GM18870 (cell line): ENCODE measurements at regions not wholly inside any gene's neighbourhood (a gene's known extent, or its start where the extent isn't known, plus 50 kb on each side); places are given as distances from the start of the nearest gene placed in this dataset.
"Not testable (repeated sequence)": the region's sequence is repeated elsewhere in the genome, so short reads cannot be mapped to it uniquely, and the experiment has no call there.

ENCODE experiments used
- ATAC-seq: cut with Tn5 transposase; IDR thresholded peaks from one replicate; pipeline ENCODE4 v1.9.1; 2021; ENCODE audit warnings: moderate library complexity; ENCODE audit not compliant: unreplicated experiment

GRCh38 chr9:102740578-102740977, 254.6 kb upstream of the CYLC2 start:
- no peak for ATAC-seq

DNA sequence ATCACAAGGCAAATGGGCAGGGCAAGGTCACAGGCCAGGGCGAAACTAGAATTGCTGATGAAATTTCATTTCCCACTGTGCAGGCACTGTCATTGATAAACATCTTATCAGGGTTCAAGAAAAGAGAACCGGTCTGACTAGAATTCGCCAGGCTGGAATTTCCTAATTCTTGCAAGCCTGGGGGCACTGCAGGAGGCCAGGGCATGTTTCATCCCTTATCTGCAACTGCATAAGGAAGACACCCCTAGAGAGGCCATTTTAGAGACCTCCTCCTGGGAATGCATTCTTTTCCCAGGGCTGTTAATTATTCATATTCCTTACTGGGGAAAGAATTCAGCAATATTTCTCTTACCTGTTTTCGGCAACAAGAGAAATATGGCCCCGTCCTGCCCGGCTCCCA, 266.2 kb upstream of the CYLC2 start:
- ATAC-seq = no peak

DNA sequence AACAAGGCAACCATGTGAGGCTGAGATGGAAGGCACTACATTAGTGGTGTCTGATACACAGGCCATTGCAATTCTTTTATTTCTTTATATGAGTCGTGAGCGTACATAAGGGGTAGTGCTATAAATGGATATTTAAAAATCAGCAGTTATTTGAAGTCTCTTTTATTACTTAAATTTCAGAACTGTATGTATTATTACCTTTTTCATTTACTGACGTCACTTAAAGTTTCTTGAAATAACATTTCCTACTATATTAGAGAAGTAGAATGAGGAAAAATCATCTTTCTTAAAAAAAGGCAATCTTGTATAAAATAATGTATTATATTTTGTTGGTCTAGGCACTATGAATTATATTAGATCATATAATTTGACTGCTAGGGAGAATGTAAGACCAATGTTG, 280.9 kb upstream of the CYLC2 start:
- no peak for ATAC-seq

- ATAC-seq = not testable (repeated sequence)
Observed at GRCh38 chr9:102712910-102713309, 282.2 kb upstream of the CYLC2 start.

- ATAC-seq = no peak
Observed at GRCh38 chr9:102700936-102701335, 294.2 kb upstream of the CYLC2 start.

DNA sequence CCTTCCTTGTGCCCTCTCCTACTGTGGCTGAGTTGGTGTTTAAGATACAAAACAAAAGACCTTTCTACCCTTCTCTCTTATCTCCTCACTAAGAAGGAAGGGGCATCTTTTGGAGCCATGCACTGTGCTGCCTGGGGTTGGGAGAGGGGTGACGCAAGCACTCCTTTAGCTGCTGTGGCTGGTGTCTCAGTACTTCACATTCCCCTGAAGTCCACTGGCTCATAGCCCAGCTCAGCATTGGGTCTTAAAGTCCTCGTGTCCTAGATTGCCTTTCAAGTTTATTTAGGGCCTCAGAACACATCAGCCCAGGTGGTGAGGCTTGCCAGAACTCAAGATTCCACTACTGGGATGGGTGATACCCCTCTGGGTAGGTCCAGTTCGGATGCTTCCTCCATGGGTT, 325.9 kb upstream of the CYLC2 start:
- ATAC-seq = no peak

- no peak for ATAC-seq
Observed at GRCh38 chr9:102652471-102652870, 342.7 kb upstream of the CYLC2 start.

GRCh38 chr9:102650896-102651295, 344.2 kb upstream of the CYLC2 start:
- ATAC-seq = no peak

- ATAC-seq = no peak
Observed at GRCh38 chr9:102642651-102643050, 352.5 kb upstream of the CYLC2 start.

GRCh38 chr9:102631559-102631958, 363.6 kb upstream of the CYLC2 start:
- no peak for ATAC-seq

- no peak for ATAC-seq
Observed at GRCh38 chr9:102609461-102609860, 385.7 kb upstream of the CYLC2 start.

- ATAC-seq = not testable (repeated sequence)
Observed at GRCh38 chr9:102603198-102604195, 391.6 kb upstream of the CYLC2 start.

GRCh38 chr9:102594241-102594640, 400.9 kb upstream of the CYLC2 start:
- no peak for ATAC-seq

- ATAC-seq = no peak
Observed at GRCh38 chr9:102587281-102587680, 407.9 kb upstream of the CYLC2 start.

- ATAC-seq = no peak
Observed at GRCh38 chr9:102569436-102569835, 425.7 kb upstream of the CYLC2 start.

GRCh38 chr9:102551346-102551745, 443.8 kb upstream of the CYLC2 start:
- no peak for ATAC-seq

DNA sequence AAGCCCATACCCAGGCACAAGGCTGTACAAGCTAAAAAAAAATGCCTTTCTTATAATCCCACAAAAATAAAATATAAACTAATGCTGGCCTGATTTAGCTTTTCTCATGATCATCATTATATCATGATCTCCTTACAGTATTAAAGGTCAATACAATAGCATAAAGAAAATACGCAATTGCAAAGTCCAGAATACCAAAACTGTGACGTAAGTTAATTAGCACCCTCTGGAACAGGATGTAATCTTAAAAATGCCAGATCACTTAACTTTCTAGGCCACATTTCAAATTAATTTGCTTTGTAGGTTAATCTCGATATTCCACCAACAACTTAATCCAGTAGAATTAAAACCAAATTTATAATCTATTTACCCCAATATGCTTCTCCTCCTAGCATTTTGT, 444.2 kb upstream of the CYLC2 start:
- ATAC-seq = no peak

DNA sequence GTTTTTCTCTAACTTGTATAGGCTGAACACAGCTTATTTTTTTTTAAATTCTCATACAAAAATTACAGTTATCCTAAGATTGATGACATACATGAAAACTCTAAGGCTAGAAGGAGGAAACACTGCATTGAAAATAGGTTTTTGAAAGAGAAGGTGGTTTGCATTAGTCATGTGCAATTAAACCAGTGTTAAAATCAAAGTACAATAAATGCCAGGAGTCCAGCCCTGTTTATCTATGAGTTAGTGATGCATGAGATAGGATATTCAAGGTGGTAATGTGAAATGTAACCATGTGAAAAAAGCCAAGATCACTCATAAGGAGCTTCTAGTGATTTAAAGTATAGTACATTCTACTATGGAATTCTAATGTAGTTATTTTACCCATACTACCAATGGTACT, 444.9 kb upstream of the CYLC2 start:
- no peak for ATAC-seq

DNA sequence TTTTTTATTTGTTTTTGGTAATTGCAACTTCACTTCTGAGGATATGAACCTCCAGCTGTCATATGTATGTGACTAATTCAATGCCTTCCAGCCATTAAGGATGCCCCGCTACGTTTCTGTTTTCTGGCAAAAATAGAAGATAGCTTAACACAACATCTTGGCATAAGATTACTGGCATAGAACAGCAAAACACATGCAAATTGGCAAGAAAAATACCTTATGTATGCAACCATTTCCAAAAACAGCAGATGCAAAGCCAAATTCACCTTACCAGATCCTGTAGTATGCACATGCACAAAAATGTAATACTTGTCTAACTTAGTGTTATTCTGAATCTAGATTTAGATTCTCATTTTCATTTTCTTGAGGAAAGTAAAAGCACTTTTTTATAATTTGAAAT, 461.1 kb upstream of the CYLC2 start:
- no peak for ATAC-seq

- no peak for ATAC-seq
Observed at GRCh38 chr9:102521097-102521755, 473.9 kb upstream of the CYLC2 start.

DNA sequence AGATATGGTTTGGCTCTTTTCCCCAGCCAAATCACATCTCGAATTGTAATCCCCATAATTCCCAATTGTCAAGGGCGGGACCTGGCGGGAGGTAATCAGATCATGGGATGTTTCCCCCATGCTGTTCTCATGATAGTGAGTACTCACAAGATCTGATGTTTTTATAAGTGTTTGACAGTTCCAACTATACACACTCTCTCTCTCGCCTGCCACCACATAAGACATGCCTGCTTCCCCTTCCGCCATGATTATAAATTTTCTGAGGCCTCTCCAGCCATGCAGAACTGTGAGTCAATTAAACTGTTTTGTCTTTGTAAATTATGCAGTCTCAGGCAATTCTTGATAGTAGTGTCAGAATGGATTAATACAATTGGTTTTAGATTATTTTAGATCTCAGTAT, 475.7 kb upstream of the CYLC2 start:
- no peak for ATAC-seq

DNA sequence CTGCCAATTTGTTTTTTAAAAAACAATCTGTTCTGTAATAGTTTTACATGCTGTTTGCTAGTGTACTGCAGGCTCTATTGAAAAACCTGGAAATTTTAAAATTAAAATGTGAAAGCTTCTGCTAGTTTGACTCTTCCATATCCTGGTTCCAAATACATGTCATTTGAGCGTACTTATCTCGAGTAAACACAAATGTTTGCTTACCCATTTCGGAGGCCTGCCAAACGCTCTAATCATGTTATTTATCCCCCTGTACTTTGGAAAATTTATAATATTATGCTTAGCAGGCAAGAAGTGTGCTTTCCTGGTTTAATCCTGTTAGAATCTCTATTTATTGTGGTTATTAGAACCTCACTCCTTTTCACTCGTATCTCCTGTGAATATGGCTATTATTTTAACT, 476.8 kb upstream of the CYLC2 start:
- ATAC-seq = no peak
